GM12878 (cell line): ENCODE measurements at regions not wholly inside any gene's neighbourhood (a gene's known extent, or its start where the extent isn't known, plus 50 kb on each side); places are given as distances from the start of the nearest gene placed in this dataset.

Experiments used
- ASH2L ChIP-seq: fragments of 300-600, 200-600 bp; sonication (generic); IDR thresholded peaks from 2 replicates; pipeline ENCODE4 v1.6.1; 2017; ENCODE audit warnings: low read depth, mild to moderate bottlenecking, borderline replicate concordance
- BCL11A ChIP-seq: IDR thresholded peaks from 2 replicates; pipeline ENCODE4 v1.6.1; 2011; ENCODE audit warnings: low read depth, low read length
- CHD1 ChIP-seq: IDR thresholded peaks from 2 replicates; pipeline ENCODE4 v1.6.1; 2012; ENCODE audit warnings: low read depth, low read length, improper control_type of control experiment
- KDM1A ChIP-seq: fragments of 200-600 bp; sonication (generic); IDR thresholded peaks from 2 replicates; pipeline ENCODE4 v1.6.1; 2016; ENCODE audit warnings: borderline replicate concordance
- MYC ChIP-seq: IDR thresholded peaks from 2 replicates; pipeline ENCODE4 v1.6.1; 2011; ENCODE audit warnings: mild to moderate bottlenecking, low read length, moderate library complexity, inconsistent platforms; ENCODE audit not compliant: insufficient read depth, insufficient replicate concordance, insufficient read length, severe bottlenecking
- POLR2A ChIP-seq: IDR thresholded peaks from 2 replicates; pipeline ENCODE4 v1.6.1; 2011; ENCODE audit warnings: low read depth, mild to moderate bottlenecking, low read length
- SUPT20H ChIP-seq: IDR thresholded peaks from 2 replicates; pipeline ENCODE4 v1.6.1; 2011; ENCODE audit warnings: low read depth, mild to moderate bottlenecking, low read length, moderate library complexity, borderline replicate concordance; ENCODE audit not compliant: control insufficient read depth
- TBL1XR1 ChIP-seq: IDR thresholded peaks from 2 replicates; pipeline ENCODE4 v1.6.1; 2012; ENCODE audit warnings: low read depth, low read length, improper control_type of control experiment
- ZBTB4 ChIP-seq: fragments of 450-650 bp; formaldehyde crosslinking; IDR thresholded peaks from 2 replicates; pipeline ENCODE4 v1.4.0; 2022; ENCODE audit warnings: mild to moderate bottlenecking, moderate library complexity

GRCh38 chr4:3364199-3364598 lies 71.4 kb downstream of the RGS12 start:
- TF ChIP-seq ASH2L (no peak), KDM1A (no peak), MYC (no peak), ZBTB4 (CRISPR knock-in tag) (no peak), BCL11A (no peak), POLR2A (no peak), CHD1 (no peak), TBL1XR1 (no peak), SUPT20H (no peak)
